RWPE1 (cell line): ENCODE measurements at regions not wholly inside any gene's neighbourhood (a gene's known extent, or its start where the extent isn't known, plus 50 kb on each side); places are given as distances from the start of the nearest gene placed in this dataset.
A peak's percentile ranks its signal among the peaks of the same experiment; 100 is the strongest.

Experiments
- CTCF ChIA-PET: fragments of 350-600 bp; sonication (Branson Sonifier 250); formaldehyde crosslinking; extraction: SDS; loops from one replicate; lab custom pipeline; 2021; lab: Yijun Ruan, JAX
- POLR2A ChIA-PET: fragments of 400-600 bp; formaldehyde crosslinking; extraction: SDS; loops from one replicate; lab custom pipeline; 2020; ENCODE audit warnings: antibody characterized with exemption; ENCODE audit not compliant: low non-redundant PET; lab: Yijun Ruan, JAX
- DNase-seq: peaks from one replicate; pipeline ENCODE4 v3.0.0; 2012; ENCODE audit warnings: low spot score
- H3K27ac ChIP-seq: fragments of 450-650 bp; 2 replicates; pipeline ENCODE4 v1.5.1; 2017
- CTCF ChIP-seq: fragments of 450-650 bp; conservative IDR thresholded peaks from 2 replicates; pipeline ENCODE4 v1.5.1; 2017; ENCODE audit warnings: low read depth, mild to moderate bottlenecking

GRCh38 chr5:51651889-51652288 lies 268.6 kb downstream of the ISL1 start:
- DNase-seq: peak; percentile 81
- H3K27ac ChIP-seq: no peak overlapping the region
- POLR2A ChIA-PET: no interaction called here
- TF ChIP-seq CTCF: no peak
- CTCF ChIA-PET: interaction anchor here (0.5 kb wide), 1 partner anchor 178 kb away, joined by 3 read pairs; no protein-coding TSS in a partner anchor

GRCh38 chr5:51652980-51653379 lies 269.7 kb downstream of the ISL1 start:
- ChIA-PET POLR2A (no interaction called here), CTCF (no interaction called here)
- DNase-seq: peak; percentile 82
- no peak for TF ChIP-seq CTCF
- H3K27ac ChIP-seq: no peak overlapping the region

GRCh38 chr5:51657340-51658240 lies 274.3 kb downstream of the ISL1 start:
- CTCF ChIA-PET: interaction anchor here (0.5 to 0.7 kb wide), 2 partner anchors 34 to 212 kb away, joined by 3 read pairs; no protein-coding TSS in a partner anchor
- POLR2A ChIA-PET: no interaction called here
- TF ChIP-seq CTCF: no peak

GRCh38 chr5:51661646-51662265 lies 278.5 kb downstream of the ISL1 start:
- POLR2A ChIA-PET: no interaction called here
- no peak overlapping the region for H3K27ac ChIP-seq
- no peak for DNase-seq
- CTCF ChIA-PET: interaction anchor here (0.6 kb wide), 1 partner anchor 1133 kb away, joined by 10 read pairs; no protein-coding TSS in a partner anchor
- TF ChIP-seq CTCF: no peak

More at GRCh38 chr5:51657340-51658240, 274.3 kb downstream of the ISL1 start:
- DNase-seq: no peak
- H3K27ac ChIP-seq: no peak overlapping the region

GRCh38 chr5:51664491-51665250 lies 281.4 kb downstream of the ISL1 start:
- CTCF ChIA-PET: interaction anchor here (0.6 to 0.7 kb wide), 2 partner anchors 10 to 167 kb away, joined by 3 read pairs; no protein-coding TSS in a partner anchor

More at GRCh38 chr5:51664491-51665250, 281.4 kb downstream of the ISL1 start:
- no peak for DNase-seq
- POLR2A ChIA-PET: no interaction called here
- TF ChIP-seq CTCF: no peak
- H3K27ac ChIP-seq: no peak overlapping the region
